Uterus (tissue), 2 donors: ENCODE measurements at regions not wholly inside any gene's neighbourhood (a gene's known extent, or its start where the extent isn't known, plus 50 kb on each side); places are given as distances from the start of the nearest gene placed in this dataset.

Experiments
- CTCF ChIP-seq, 4 experiments: fragments of 200-600 bp in 2 of 4; fragments of 450-650 bp in 2 of 4; sonication (generic) in 2 of 4; IDR thresholded peaks; one replicate each; pipeline ENCODE4 v1.5.1; 2016 to 2019; ENCODE audit warnings: antibody characterized with exemption in 4 of 4, mild to moderate bottlenecking in 2 of 4, moderate library complexity in 1 of 4
- POLR2A ChIP-seq, 2 donors: fragments of 450-650 bp; IDR thresholded peaks; one replicate each; pipeline ENCODE4 v1.6.1; 2016; ENCODE audit warnings: antibody characterized with exemption in 2 of 2, mild to moderate bottlenecking in 1 of 2, moderate library complexity in 1 of 2

GRCh38 chr1:5649166-5649551, 343.1 kb downstream of the NPHP4 start:
- TF ChIP-seq CTCF (IDR thresholded peaks at IDR 0.05) (no peak), POLR2A (IDR thresholded peaks at IDR 0.05) (no peak)
